GM12878 (cell line): ENCODE measurements at regions not wholly inside any gene's neighbourhood (a gene's known extent, or its start where the extent isn't known, plus 50 kb on each side); places are given as distances from the start of the nearest gene placed in this dataset.

Experiments used
- ATAC-seq: fragments of 200-7000 bp; cut with Tn5 transposase; 3 replicates; pipeline ENCODE4 v1.9.1; 2020; ENCODE audit warnings: mild to moderate bottlenecking, moderate library complexity
- BruUV-seq: library from RNA; stranded (reverse); fragments of 400-500 nt; replicated peaks from 2 replicates; lab custom pipeline; 2021; lab: Mats Ljungman, UMichigan
- CTCF ChIA-PET: fragments of 300-600 bp; sonication (Branson Sonifier 250); formaldehyde crosslinking; extraction: SDS; loops from one replicate; lab custom pipeline; 2021; ENCODE audit warnings: inconsistent platforms; lab: Yijun Ruan, JAX
- POLR2A ChIA-PET: fragments of 350-600 bp; formaldehyde crosslinking; extraction: SDS; loops from one replicate; lab custom pipeline; 2021; ENCODE audit warnings: inconsistent platforms; lab: Charles Lee
- RAD21 ChIA-PET: fragments of 300-600 bp; sonication (Branson Sonifier 250); formaldehyde crosslinking; loops from one replicate; lab custom pipeline; 2023; ENCODE audit warnings: antibody characterized with exemption; ENCODE audit not compliant: unreplicated experiment; lab: Charles Lee
- SMC1A ChIA-PET: fragments of 300-600 bp; sonication (Branson Sonifier 250); formaldehyde crosslinking; loops from one replicate; lab custom pipeline; 2023; ENCODE audit not compliant: unreplicated experiment, uncharacterized antibody; lab: Charles Lee
- DNase-seq: peaks from one replicate; pipeline ENCODE4 v3.0.0-alpha.2; 2011; ENCODE audit warnings: low read depth, low spot score
- FAIRE-seq: peaks from 3 replicates; lab custom pipeline; 2011; peaks lifted over from hg19 to GRCh38; lab: Jason Lieb, UNC
- H2AFZ ChIP-seq: 2 replicates; pipeline ENCODE4 v1.6.0; 2011; ENCODE audit warnings: low read depth, low read length, control low read depth; ENCODE audit not compliant: control insufficient read depth
- H3K27ac ChIP-seq: 2 replicates; pipeline ENCODE4 v1.5.1; 2011; ENCODE audit warnings: control low read depth; ENCODE audit not compliant: control insufficient read depth, insufficient read depth
- H3K27me3 ChIP-seq, 2 experiments: replicated peaks in 1 of 2; 2 replicates each; pipeline versions ENCODE4 v1.6.0 to v1.6.1; 2011; ENCODE audit warnings: low read length in 1 of 2; ENCODE audit not compliant: control insufficient read depth in 2 of 2, insufficient read depth in 2 of 2
- H3K36me3 ChIP-seq, 2 experiments: 2 replicates each; pipeline ENCODE4 v1.5.1; 2011; ENCODE audit warnings: low read length in 1 of 2; ENCODE audit not compliant: control insufficient read depth in 2 of 2, insufficient read depth in 2 of 2
- H3K4me1 ChIP-seq: 2 replicates; pipeline ENCODE4 v1.6.1; 2011; ENCODE audit warnings: mild to moderate bottlenecking, low read length, moderate library complexity, mixed read lengths; ENCODE audit not compliant: control insufficient read depth, insufficient read depth
- H3K4me2 ChIP-seq: 2 replicates; pipeline ENCODE4 v1.6.0; 2011; ENCODE audit warnings: control low read depth; ENCODE audit not compliant: control insufficient read depth, insufficient read depth
- H3K4me3 ChIP-seq: fragments of 200-600 bp; sonication (generic); 2 replicates; pipeline ENCODE4 v1.5.1; 2016
- H3K79me2 ChIP-seq: 2 replicates; pipeline ENCODE4 v1.6.0; 2011; ENCODE audit warnings: low read length; ENCODE audit not compliant: control insufficient read depth, insufficient read depth
- H3K9ac ChIP-seq: 2 replicates; pipeline ENCODE4 v1.8.0; 2011; ENCODE audit warnings: low read length, control low read depth, mixed read lengths; ENCODE audit not compliant: control insufficient read depth, insufficient read depth
- H3K9me3 ChIP-seq: replicated peaks from 3 replicates; pipeline ENCODE4 v1.5.1; 2011; ENCODE audit warnings: mild to moderate bottlenecking, low read length; ENCODE audit not compliant: control insufficient read depth, insufficient read depth
- H4K20me1 ChIP-seq: 2 replicates; pipeline ENCODE4 v1.6.0; 2011; ENCODE audit not compliant: control insufficient read depth, insufficient read depth
- ASH2L ChIP-seq: fragments of 300-600, 200-600 bp; sonication (generic); IDR thresholded peaks from 2 replicates; pipeline ENCODE4 v1.6.1; 2017; ENCODE audit warnings: low read depth, mild to moderate bottlenecking, borderline replicate concordance
- CEBPB ChIP-seq, 2 experiments: fragments of 150-350 bp in 1 of 2; IDR thresholded peaks; 2 replicates each; pipeline ENCODE4 v1.6.1; 2012 to 2014; ENCODE audit warnings: low read depth in 2 of 2, low read length in 2 of 2, borderline replicate concordance in 1 of 2, inconsistent platforms in 1 of 2
- CHD1 ChIP-seq: IDR thresholded peaks from 2 replicates; pipeline ENCODE4 v1.6.1; 2012; ENCODE audit warnings: low read depth, low read length, improper control_type of control experiment
- CHD2 ChIP-seq: IDR thresholded peaks from 2 replicates; pipeline ENCODE4 v1.6.1; 2011; ENCODE audit warnings: low read depth, low read length, improper control_type of control experiment, borderline replicate concordance
- IKZF2 ChIP-seq, 2 experiments: fragments of 450-650 bp; IDR thresholded peaks; 2 replicates each; pipeline ENCODE4 v1.6.1; 2017; ENCODE audit warnings: mild to moderate bottlenecking in 2 of 2, moderate library complexity in 2 of 2
- MEF2B ChIP-seq: fragments of 450-650 bp; IDR thresholded peaks from 2 replicates; pipeline ENCODE4 v1.6.1; 2018; ENCODE audit warnings: mild to moderate bottlenecking, moderate library complexity; ENCODE audit not compliant: partially characterized antibody, poor library complexity, severe bottlenecking
- MTA3 ChIP-seq: IDR thresholded peaks from 2 replicates; pipeline ENCODE4 v1.6.1; 2012; ENCODE audit warnings: low read length, inconsistent platforms, borderline replicate concordance
- MYC ChIP-seq: IDR thresholded peaks from 2 replicates; pipeline ENCODE4 v1.6.1; 2011; ENCODE audit warnings: mild to moderate bottlenecking, low read length, moderate library complexity, inconsistent platforms; ENCODE audit not compliant: insufficient read depth, insufficient replicate concordance, insufficient read length, severe bottlenecking
- REST ChIP-seq: IDR thresholded peaks from 2 replicates; pipeline ENCODE4 v1.6.1; 2012; ENCODE audit warnings: mild to moderate bottlenecking, low read depth, low read length
- RFX5 ChIP-seq: IDR thresholded peaks from 2 replicates; pipeline ENCODE4 v1.6.1; 2011; ENCODE audit warnings: low read depth, low read length, improper control_type of control experiment
- TCF12 ChIP-seq: IDR thresholded peaks from 2 replicates; pipeline ENCODE4 v1.6.1; 2011; ENCODE audit warnings: low read depth, mild to moderate bottlenecking, low read length
- YY1 ChIP-seq: IDR thresholded peaks from 2 replicates; pipeline ENCODE4 v1.6.1; 2011; ENCODE audit warnings: low read depth, mild to moderate bottlenecking, low read length
- ZZZ3 ChIP-seq: IDR thresholded peaks from 2 replicates; pipeline ENCODE4 v1.6.1; 2011; ENCODE audit warnings: low read depth; ENCODE audit not compliant: control insufficient read depth, insufficient read length
- WGBS: methylation state at CpG from one replicate; pipeline ENCODE4 v1.1.6; 2016; ENCODE audit warnings: low lambda C conversion rate; ENCODE audit not compliant: insufficient replicate concordance, insufficient coverage; ENCODE audit errors: missing lambda C conversion rate; 5-methylcytosine and 5-hydroxymethylcytosine counted together
- in situ Hi-C: fragments of 300-500 bp; cut with MboI; formaldehyde crosslinking; loops from 9 replicates; pipeline ENCODE4 v1.14.3; 2018; ENCODE audit warnings: mixed read lengths
- intact Hi-C: fragments of 100-400 bp; cut with micrococcal nuclease; formaldehyde crosslinking; loops from one replicate; pipeline ENCODE4 v1.14.2; 2022; ENCODE audit not compliant: unreplicated experiment
- TF ChIP-seq, protein P1 (sequence below): fragments of 450-650 bp; IDR thresholded peaks from 2 replicates; pipeline ENCODE4 v1.6.1; 2017; ENCODE audit warnings: low read depth, mild to moderate bottlenecking, moderate library complexity

DNA sequence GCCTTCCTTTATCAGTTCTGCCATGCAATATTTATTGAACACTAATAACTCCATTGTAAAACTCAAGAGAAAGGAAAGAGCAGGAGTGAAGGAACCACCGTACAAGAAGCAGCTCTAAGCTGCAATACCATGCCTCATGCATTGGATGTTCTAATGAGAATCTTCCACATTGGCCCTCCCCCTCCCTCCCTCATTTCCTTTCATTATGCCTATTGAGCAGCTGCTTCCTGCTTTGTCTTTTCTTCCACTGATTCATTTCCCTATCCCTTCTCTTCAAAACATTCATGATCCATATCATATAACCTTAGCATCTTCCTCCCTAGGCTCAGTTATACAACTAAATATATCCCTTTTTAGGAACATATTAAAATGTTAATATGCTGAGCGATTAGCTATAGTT, 698.7 kb upstream of the GOLIM4 start:
- ATAC-seq (no peak), FAIRE-seq (no peak), DNase-seq (no peak)
- POLR2A ChIA-PET, result no interaction called here
- Histone ChIP-seq H3K27me3 (no peaks in the 10 kb centered on the region), H3K4me2 (no peak overlapping the region), H2AFZ (no peak overlapping the region), H3K79me2 (no peaks in the 10 kb centered on the region), H4K20me1 (no peaks in the 10 kb centered on the region), H3K27ac (no peak overlapping the region), H3K36me3 (no peaks in the 10 kb centered on the region), H3K9me3 (no peaks in the 10 kb centered on the region), H3K4me1 (no peaks in the 10 kb centered on the region), H3K9ac (no peak overlapping the region), H3K4me3 (no peak overlapping the region)
- in situ Hi-C loops, result no loop called here
- TF ChIP-seq IKZF2 (IDR thresholded peaks at IDR 0.05), result no peak
- TF ChIP-seq, protein P1, sequence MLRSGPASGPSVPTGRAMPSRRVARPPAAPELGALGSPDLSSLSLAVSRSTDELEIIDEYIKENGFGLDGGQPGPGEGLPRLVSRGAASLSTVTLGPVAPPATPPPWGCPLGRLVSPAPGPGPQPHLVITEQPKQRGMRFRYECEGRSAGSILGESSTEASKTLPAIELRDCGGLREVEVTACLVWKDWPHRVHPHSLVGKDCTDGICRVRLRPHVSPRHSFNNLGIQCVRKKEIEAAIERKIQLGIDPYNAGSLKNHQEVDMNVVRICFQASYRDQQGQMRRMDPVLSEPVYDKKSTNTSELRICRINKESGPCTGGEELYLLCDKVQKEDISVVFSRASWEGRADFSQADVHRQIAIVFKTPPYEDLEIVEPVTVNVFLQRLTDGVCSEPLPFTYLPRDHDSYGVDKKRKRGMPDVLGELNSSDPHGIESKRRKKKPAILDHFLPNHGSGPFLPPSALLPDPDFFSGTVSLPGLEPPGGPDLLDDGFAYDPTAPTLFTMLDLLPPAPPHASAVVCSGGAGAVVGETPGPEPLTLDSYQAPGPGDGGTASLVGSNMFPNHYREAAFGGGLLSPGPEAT, result no peak
- TF ChIP-seq ZZZ3, result no peak
- no peak for TF ChIP-seq CHD2
- SMC1A ChIA-PET, result interaction anchor here (0.6 to 0.9 kb wide), 2 partner anchors 54 to 781 kb away, joined by 3 read pairs; no protein-coding TSS in a partner anchor
- BruUV-seq, result no TSS peak
- intact Hi-C loops, result no loop called here
- RAD21 ChIA-PET, result no interaction called here
- CTCF ChIA-PET, result interaction anchor here (0.7 to 0.8 kb wide), 2 partner anchors 439 to 804 kb away, joined by 3 read pairs; no protein-coding TSS in a partner anchor
- WGBS, result 36% methylated on average over 2 of the region's 2 CpGs

GRCh38 chr3:168782193-168782592, 686.5 kb upstream of the GOLIM4 start:
- Histone ChIP-seq H3K9ac (no peak overlapping the region), H2AFZ (no peak overlapping the region), H3K4me3 (no peak overlapping the region), H3K36me3 (no peaks in the 10 kb centered on the region), H3K9me3 (no peaks in the 10 kb centered on the region), H3K4me1 (no peaks in the 10 kb centered on the region), H3K4me2 (no peak overlapping the region), H4K20me1 (no peaks in the 10 kb centered on the region), H3K27me3 (no peaks in the 10 kb centered on the region), H3K79me2 (no peaks in the 10 kb centered on the region), H3K27ac (no peak overlapping the region)
- intact Hi-C loops (no loop called here), in situ Hi-C loops (no loop called here)
- DNase-seq (no peak), FAIRE-seq (no peak), ATAC-seq (no peak)
- POLR2A ChIA-PET, result no interaction called here
- RAD21 ChIA-PET, result no interaction called here
- BruUV-seq, result no TSS peak
- SMC1A ChIA-PET, result no interaction called here
- 30% methylated on average over 3 of the region's 3 CpGs for WGBS
- CTCF ChIA-PET, result no interaction called here
- no peak for TF ChIP-seq TCF12
- no peak for TF ChIP-seq YY1
- TF ChIP-seq RFX5, result no peak
- TF ChIP-seq REST, result no peak
- no peak for TF ChIP-seq CEBPB (IDR thresholded peaks at IDR 0.05; ENCODE audit: borderline replicate concordance in 1 of 2, low read depth in 2 of 2, low read length in 2 of 2)
- no peak for TF ChIP-seq MEF2B
- TF ChIP-seq MYC, result no peak
- no peak for TF ChIP-seq ASH2L
- no peak for TF ChIP-seq CHD1
- no peak for TF ChIP-seq MTA3
